HG02571 (cell line): ENCODE measurements at regions not wholly inside any gene's neighbourhood (a gene's known extent, or its start where the extent isn't known, plus 50 kb on each side); places are given as distances from the start of the nearest gene placed in this dataset.

Experiments used
- ATAC-seq: cut with Tn5 transposase; IDR thresholded peaks from one replicate; pipeline ENCODE4 v1.9.1; 2021; ENCODE audit warnings: mild to moderate bottlenecking, moderate library complexity; ENCODE audit not compliant: unreplicated experiment

DNA sequence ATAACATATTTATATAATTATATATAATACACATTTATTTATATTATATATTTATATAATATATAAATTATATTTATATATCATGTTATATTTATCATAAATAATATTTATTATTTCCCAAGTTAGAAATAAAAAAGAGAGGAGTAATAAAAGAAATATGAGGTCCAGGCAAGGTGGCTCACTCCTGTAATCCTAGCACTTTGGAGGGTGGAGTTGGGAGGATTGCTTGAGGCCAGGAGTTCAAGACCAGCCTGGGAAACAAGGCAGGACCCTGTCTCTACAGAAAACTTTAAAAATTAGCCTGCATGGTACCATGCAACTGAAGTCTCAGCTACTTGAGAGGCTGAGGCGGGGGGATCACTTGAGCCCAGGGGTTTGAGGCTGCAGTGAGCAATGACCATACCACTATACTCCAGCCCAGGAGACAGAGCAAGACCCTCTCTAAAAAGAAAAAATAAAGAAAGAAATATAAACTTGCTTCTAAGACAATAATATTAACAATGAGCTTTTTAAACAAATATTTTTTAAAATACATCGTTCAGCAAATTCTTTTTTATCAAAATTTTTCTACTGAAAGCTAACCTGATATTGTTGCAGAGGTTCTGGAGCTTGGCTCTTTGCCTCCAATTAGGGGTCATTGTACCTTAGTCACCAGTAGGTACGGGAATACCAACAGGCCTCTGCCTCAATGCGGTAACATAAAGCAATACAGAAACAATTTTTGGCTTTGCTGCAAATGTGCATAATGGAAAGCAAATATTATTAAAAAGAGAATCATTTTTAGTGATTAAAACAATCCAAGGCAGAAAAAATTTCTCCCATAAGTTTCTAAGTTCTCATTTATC, 290.0 kb downstream of the SETD4 start:
- ATAC-seq: no peak

GRCh38 chr21:35768187-35768586, 292.1 kb downstream of the SETD4 start:
- ATAC-seq: no peak

DNA sequence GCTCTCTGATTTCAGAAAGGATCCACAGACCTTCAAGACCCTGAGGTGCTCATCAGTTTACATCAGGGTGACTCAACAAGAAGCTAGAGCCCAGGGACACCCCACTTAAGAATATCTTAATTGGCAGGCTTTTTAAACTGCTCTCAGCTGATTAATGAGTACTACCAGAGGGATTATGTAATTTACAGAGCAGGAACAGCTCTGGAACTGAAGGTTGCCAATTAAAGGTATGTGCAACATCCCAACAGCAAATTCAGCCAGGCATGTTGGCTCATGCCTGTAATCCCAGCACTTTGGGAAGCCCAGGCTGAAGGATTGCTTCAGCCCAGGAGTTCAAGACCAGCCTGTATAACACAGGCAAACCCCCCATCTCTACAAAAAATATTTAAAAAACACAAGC, 295.7 kb downstream of the SETD4 start:
- no peak for ATAC-seq

DNA sequence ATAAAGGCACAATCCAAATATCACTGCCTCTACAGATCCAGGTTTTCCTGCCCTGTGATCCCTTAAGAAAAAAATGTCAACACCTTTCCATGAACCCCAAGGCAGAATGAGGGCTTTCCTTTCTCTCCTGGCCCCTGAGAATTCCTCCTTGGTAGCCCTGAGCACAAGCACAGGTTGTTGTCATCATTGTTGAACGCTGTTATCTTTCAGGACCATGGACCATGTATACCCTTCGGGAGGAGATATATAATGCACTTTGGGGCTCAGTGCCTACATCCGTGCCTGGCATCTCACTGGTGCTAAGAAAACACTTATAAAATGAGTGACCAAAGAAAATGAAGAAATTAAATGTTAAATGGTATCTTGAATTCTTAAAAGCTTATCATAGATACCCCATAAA, 296.2 kb downstream of the SETD4 start:
- no peak for ATAC-seq

DNA sequence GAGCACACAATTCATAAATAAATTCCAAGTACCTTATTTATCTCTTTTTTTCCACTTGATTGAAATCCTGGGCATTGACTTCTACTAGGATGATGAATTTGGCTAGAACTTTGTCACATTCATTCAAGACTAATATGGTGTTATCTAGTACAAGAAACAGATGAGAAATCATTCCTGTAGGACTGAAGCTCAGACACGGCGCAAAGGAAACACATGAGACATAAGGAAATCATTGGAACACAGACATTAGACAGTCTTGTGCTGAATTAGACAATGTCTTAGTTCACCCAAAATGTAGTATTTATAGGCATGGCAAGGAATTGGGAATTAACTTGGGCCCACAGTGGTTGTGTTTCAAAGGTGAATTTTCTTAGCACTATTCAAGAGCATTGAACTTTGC, 305.7 kb downstream of the SETD4 start:
- ATAC-seq: no peak

- no peak for ATAC-seq
Observed at GRCh38 chr21:35753308-35753707, 307.0 kb downstream of the SETD4 start.

GRCh38 chr21:35751171-35751570, 309.2 kb downstream of the SETD4 start:
- ATAC-seq: no peak

GRCh38 chr21:35749904-35750303, 310.4 kb downstream of the SETD4 start:
- no peak for ATAC-seq

- ATAC-seq: no peak
Observed at GRCh38 chr21:35748678-35749314, 311.5 kb downstream of the SETD4 start.

DNA sequence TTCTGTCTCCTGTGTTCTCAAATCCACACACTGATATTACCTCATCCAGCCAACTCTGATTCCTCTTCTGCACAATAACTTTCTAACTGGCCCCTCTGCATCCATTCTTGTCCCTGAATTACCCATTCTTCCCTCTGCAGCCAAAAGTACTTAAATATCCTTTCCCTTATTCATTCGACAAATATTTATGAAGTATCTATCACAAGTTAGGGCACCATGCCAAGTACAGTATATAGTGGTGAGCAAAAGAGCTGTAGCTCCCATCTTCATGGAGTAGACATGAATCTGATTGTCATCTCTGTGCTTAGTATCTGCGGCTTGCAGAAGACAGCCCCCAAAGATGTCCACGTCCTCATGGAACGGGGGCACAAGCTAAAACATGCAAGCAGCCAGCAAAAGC, 316.8 kb downstream of the SETD4 start:
- no peak for ATAC-seq

GRCh38 chr21:35738347-35738961, 321.9 kb downstream of the SETD4 start:
- no peak for ATAC-seq

- ATAC-seq: no peak
Observed at GRCh38 chr21:35737899-35738346, 322.4 kb downstream of the SETD4 start.

DNA sequence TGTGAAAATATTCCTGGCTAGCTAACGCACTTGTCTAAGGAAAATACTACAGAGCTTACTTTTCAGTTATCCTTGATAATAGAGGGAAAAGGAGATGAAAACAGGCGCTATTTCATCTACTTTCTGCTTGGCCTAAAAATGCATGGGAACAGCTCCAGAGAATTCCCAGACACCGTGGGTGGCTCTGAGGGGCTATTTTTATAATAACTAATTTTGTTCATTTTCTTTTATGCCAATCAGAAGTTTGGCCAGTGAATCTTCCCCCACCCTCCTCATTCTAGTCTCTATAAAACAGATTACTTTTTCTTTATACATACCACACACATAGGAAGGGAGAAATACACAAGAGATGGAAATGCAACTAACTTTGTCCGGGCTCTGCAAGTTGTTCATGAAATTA, 322.9 kb downstream of the SETD4 start:
- no peak for ATAC-seq

GRCh38 chr21:35732788-35733187, 327.5 kb downstream of the SETD4 start:
- ATAC-seq: no peak

GRCh38 chr21:35730325-35730724, 330.0 kb downstream of the SETD4 start:
- ATAC-seq: no peak

DNA sequence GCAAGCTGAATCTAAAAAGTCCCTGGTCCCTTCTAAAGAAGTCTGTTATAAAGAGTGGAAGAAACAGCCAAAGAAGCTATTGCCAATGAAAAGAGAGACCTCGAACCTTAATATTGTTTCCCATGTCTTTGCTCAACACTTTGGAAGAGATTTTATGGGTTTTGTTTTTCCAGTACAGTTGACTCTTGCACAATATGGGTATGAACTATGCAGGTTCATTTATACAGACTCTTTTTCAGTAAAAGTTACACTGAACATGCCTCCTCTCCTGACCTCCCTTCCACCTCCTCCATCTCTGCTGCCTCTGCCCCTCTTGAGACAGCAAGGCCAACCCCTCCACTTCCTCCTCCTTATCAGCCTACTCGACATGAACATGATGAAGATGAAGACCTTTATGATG, 332.5 kb downstream of the SETD4 start:
- ATAC-seq: no peak

GRCh38 chr21:35724156-35724555, 336.2 kb downstream of the SETD4 start:
- no peak for ATAC-seq

DNA sequence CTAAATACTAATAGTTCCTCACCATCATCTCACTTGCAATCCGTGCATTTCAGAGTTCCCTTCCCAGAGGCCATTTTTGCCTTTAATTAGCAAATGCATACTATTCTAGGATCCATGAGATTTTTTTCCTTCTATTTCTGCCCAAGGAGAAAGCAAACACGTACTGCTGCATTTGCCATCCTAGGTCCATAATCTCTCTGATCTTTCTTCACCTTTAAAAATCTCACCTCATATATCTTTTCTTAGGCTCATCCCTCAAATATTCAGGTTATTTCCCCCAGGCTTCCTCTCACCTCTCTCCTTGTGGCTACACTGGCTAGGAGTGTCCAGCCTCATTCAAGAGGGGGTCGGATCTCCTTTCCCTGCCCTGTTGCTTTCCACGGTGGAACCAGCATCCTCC, 338.6 kb downstream of the SETD4 start:
- no peak for ATAC-seq

GRCh38 chr21:35720208-35720731, 340.1 kb downstream of the SETD4 start:
- ATAC-seq: no peak

DNA sequence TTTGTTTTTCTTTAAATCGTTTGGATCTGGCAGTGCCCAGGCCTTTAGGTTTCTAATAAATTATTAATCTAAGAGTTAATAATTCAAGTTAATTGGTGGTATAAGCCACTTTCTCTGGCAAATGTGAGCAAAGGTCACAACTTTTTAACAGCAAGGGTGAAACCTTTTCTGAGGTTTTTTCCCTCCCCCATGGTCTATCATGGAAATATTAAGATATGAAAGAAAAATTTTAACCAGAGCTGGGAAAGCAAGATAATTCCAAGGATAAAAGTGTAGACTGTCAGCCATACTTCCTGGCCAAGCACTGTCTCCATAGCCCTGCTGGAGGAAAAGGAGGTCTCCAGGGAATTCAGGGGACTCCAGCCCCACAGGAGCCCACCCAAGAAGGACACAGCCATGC, 341.2 kb downstream of the SETD4 start:
- ATAC-seq: no peak

DNA sequence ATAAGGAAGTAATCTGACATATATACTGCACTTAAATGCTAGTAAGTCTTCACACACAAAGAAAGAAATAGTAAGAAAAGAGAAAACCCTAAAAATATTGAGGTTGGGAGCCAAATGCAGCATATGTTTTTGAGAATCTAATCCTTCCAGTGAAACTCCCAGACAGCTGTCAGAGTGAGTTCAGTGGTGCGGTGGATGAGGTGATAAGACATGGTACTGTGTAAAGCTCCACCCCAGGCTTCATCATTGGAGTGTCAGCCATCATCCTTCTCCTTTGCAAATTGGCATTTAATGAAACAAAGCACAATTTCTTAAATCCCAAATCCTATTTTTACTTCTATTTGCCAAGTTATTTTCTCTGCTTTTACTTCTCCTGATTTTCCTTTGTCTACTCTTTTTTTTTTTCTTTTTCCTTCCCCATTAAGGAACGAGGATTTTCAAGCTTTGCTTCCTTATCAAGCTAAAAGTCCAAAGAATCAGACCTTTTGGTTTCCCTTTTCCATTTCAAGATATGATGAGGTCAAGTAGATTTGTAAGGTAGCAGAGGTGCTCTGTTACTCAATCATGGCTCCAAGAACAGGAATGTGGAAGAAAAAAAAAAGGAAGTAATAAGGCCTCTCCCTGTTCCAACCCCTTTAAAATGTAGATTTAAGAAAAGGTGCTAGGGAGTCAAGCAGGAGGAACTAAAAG, 343.3 kb downstream of the SETD4 start:
- ATAC-seq: no peak
